ENCODE measurements at regions not wholly inside any gene's neighbourhood (a gene's known extent, or its start where the extent isn't known, plus 50 kb on each side); places are given as distances from the start of the nearest gene placed in this dataset.
A peak's percentile ranks its signal among the peaks of the same experiment; 100 is the strongest.
"Not testable (repeated sequence)": the region's sequence is repeated elsewhere in the genome, so short reads cannot be mapped to it uniquely, and the experiment has no call there.

DNA sequence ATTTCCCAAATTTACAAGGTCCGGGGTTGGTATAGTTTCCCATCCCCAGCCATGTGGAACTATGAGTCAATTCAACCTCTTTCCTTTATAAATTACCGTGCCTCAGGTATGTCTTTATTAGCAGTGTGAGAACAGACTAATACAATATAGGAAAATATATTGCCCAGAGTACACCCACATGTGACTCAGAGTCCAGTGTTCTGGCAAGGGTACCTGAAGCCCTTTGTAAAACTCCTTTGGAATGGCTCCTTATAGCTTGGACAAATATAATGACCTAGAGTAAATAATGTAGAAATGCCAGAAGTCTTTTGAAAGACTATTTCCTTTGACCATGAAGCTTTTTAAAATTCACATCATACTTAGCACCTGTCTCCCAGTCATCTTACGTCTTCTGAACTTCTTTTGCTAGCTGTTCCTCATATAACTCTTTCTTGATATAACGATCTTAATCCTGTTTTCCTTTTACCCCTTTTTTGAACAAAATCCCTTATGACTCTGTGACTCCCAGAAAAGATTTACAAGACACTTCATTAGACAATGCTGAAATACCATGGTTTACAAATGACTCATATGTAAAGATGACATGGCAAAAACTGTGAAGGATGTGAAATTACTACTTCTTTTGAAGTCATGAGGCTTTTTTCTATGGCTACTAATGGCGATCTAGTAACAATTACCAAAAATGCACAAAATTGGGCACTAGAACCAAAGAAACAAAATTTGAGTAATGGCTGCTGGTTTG, 408.9 kb downstream of the NAP1L3 start:
- peak; percentile 10 for DNase-seq

DNA sequence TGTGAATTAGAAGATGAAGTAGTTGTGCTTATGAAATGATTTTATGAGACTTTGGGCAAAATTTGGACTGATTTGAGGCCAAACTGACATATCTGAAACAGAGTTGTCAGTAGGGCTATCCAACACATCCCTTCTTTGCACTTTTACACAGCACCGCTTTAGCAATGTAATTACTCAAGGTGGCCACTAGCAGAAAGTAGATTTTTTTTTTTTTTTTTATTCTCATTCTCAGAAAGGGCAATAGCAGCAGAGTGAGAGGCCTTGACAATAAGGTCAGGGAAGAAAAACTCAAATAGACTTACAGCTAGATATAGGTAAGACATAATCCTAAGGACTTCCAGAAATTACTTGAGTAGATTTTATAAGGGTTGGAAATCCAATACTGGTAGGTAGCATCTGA, 414.3 kb downstream of the NAP1L3 start:
- peak; percentile 45 for DNase-seq

DNA sequence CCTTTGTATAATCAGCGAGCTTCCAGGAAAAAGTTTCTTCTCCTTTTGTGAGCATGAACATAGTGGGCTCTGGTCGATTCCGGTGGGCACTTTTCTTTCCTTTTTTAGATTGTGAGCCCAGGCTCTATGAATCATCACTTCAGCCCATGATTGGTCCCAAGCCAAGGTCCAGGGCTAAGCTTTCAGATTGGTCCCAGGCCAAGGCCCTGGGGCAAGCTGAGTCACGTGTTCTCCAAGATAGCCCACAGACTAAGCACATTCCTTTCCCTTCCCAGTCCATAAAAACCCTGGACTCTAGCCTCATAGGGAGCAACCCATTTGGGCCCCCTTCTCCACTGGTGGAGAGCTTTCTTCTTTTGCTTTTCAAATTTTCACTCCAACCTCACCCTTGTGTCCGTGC, 430.5 kb downstream of the NAP1L3 start:
- no peak for DNase-seq

DNA sequence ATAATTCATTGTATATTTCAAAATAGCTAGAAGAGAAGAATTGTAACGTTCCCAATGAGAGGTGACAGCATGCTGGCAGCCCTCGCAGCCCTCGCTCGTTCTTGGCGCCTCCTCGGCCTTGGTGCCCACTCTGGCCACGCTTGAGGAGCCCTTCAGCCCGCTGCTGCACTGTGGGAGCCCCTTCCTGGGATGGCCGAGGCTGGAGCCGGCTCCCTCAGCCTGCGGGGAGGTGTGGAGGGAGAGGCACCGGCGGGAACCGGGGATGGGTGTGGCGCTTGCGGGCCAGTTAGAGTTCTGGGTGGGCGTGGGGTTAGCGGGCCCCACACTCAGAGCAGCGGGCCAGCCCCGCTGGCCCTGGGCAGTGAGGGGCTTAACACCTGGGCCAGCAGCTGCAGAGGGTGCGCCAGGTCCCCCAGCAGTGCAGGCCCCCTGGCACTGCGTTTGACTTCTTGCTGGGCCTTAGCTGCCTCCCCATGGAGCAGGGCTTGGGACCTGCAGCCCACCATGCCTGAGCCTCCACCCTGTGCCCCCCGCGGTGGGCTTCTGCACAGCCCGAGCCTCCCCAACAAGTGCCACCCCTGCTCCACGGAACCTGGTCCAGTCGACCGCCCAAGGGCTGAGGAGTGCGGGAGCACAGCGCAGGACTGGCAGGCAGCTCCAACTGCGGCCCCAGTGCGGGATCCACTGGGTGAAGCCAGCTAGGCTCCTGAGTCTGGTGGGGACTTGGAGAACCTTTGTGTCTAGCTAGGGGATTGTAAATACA, 437.7 kb downstream of the NAP1L3 start:
- DNase-seq: not testable (repeated sequence)

DNA sequence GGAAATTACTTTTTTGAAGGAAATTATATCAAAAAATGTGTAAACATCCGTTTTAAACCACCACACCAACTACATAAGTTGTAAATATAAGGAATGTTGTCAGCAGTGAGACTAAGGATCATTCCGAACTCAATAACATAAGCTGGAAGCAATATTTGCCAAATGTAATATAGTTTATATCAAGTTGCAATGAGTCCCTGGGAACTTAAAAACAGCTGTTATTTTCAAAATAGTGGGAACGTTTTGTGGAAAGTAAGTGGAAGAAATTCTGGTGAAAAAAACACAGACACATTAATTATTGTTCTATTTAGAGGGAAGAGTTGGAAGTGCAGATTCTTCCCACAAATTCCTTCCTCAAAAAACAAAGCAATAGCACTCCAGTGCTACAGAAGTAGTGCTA, 444.3 kb downstream of the NAP1L3 start:
- no peak for DNase-seq
